ENCODE measurements at regions not wholly inside any gene's neighbourhood (a gene's known extent, or its start where the extent isn't known, plus 50 kb on each side); places are given as distances from the start of the nearest gene placed in this dataset.
"Not testable (repeated sequence)": the region's sequence is repeated elsewhere in the genome, so short reads cannot be mapped to it uniquely, and the experiment has no call there.

- no peak for DNase-seq
These were observed 421.9 kb upstream of the ADAMTS5 start for GRCh38 chr21:27388825-27389224.

- DNase-seq: no peak
These were observed 415.5 kb upstream of the ADAMTS5 start for GRCh38 chr21:27382404-27382803.

DNA sequence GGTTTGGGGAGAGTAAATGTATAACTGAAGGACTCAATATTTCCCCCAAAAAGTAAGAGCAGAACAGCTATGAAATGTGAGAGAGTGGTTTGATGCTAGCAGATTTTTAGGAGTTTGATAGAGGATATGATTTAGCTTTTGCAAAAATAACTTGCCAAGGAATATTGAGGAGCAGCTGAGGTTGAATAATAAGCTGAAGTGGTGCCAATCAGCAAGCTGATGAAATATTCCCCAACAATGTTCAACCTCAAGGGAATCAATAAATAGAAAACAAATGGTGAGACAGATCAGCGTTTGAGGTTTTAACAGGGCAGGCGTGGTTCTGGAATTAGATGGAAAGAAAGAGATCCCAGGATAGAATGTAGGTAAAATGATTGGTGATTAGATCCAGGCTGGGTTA is 413.4 kb upstream of the ADAMTS5 start:
- no peak for DNase-seq

GRCh38 chr21:27379354-27379753 is 412.5 kb upstream of the ADAMTS5 start:
- DNase-seq: no peak

DNA sequence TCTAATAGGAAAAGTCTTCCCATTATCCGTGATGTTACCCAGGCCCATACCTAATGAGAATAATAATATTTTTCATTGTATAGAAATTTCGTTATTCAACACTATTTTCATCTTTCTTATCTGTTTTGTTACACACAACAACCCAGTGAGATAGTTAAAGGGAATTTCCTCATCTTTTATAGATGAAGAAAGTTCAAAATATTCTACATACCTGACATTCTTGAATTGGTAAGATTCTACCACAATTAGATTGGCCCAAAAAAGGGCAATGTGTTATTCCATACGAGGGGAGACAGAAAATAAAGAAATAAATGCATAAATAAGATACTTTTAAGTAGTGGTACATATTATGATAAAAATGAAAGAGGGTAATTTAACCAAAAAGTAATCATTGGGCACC is 405.5 kb upstream of the ADAMTS5 start:
- DNase-seq: no peak

DNA sequence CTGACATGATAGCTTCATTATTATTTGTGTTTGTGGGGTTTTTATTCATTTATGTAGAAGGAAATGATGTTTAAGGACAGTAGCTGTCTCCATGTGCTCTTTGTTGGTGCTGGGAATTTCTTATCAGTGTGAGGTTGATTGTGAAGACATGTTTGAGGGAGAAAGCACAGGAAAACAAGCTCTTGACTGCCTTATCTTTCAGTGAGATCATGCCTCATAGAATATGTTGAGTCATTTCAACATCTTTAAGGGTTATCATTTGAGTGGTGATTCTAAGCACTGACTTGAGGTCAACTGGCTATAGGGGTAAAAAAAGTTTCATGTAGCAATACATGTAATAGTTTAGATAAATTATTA is 405.1 kb upstream of the ADAMTS5 start:
- no peak for DNase-seq

DNA sequence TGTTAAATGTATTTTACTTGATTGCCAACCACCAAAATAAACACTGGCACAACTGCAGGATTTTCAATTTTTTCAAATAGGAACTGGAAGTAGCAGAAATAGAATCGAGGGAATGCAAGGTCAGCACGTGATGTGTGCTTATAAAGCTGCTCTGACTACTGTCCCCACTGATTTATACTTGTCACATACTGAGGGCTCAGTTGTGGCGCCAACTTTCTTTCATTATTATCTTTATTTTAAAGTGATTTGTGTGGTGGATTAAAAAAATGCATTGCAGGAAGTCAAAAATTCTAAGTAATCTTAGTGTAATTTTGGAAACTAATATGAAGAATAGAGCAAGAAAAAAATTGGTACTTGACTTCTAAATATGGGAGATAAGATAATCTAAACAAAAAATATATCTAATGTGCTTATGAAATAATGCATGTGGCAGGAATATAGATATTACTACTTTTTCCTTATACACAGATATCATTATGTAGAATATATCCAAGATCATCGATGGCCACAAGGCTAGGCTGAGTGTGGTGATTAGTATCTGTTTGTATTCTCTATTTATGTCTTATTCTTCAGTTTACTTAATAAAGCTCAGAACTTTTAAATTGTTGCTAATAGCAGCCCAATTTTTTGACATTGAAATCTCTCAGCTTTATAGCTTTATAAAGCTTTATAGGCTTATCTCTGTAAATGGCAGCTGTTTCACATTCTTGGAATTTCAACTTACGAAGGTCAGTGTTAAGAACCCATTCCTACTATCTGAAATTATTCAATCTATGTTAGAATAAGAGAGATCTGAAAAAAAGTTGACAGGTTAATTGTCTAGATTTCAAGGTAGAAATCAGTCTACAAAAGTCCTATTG is 404.5 kb upstream of the ADAMTS5 start:
- DNase-seq: no peak

- DNase-seq: no peak
These were observed 403.2 kb upstream of the ADAMTS5 start for GRCh38 chr21:27369978-27370571.

GRCh38 chr21:27369234-27369633 is 402.3 kb upstream of the ADAMTS5 start:
- DNase-seq: no peak

- no peak for DNase-seq
These were observed 399.9 kb upstream of the ADAMTS5 start for GRCh38 chr21:27366646-27367235.

DNA sequence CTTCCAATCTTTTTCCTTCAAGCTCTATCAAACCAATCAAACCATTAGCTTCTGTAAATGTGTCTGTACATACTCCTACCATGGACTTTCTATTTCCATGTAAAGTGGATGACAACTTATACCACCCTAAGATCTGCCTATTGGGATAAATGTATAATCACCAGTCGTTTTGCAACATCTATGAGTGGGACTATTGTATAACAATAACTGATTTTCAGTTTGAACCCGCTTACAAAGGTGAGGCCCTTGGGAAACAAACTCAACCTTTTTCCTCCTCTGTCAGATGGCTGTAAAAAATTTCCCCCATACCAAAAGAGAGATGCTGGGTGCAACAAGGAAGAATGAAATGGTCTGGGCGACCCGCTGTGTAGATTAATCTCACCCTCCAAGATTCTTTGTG is 399.1 kb upstream of the ADAMTS5 start:
- DNase-seq: no peak

DNA sequence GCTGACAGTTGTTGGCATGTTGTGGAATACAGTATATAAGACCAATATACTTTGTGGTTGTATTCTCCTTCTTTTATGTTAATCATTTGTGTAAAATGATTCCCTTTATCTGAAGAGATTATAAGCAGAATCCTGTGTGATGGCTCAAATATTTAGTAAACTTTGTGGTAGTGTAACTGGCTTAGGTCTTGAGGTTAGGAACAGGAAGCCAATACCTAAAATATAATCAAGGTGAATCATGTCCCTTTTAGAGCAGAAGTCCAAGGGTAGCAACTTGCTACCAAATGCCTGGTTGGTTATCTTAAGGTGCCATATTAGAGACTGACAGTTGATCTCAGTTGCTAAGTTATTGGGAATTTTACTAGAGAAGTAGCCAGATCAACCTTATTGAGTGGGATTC is 398.5 kb upstream of the ADAMTS5 start:
- DNase-seq: no peak

DNA sequence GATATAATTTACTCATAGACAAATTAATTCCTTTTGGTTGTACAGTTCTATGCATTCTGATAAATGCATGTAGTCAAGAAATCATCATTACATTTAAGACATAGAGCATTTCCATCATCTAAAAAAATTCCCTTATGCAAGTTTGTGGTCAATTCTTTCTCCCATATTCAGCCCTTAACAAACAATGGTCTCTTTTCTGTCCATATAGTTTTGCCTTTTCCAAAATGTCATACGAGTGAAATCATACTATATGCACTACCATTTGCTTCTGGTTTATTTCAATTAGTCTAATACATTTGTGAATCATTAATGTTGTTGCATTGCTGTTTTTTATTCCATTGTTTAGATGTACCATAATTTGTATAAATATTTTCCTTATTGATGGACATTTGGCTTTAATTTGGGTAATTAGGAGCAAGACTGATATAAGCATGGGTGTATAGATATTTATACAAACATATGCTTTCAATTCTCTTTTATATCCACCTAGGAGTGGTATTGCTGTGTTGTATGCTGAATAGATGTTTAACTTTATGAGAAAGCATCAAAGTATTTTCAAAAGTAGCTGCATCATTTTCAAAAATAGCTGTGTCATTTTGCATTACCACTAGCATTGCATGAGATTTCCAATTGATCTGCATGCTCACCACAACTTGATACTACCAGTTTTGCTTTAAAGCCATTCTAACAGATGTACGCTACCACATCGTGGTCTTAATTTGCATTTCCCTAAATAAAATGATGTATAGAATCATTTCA is 397.0 kb upstream of the ADAMTS5 start:
- no peak for DNase-seq

- peak in 1 of 2 experiments; percentile 32 for DNase-seq
These were observed 395.4 kb upstream of the ADAMTS5 start for GRCh38 chr21:27362249-27362648.

DNA sequence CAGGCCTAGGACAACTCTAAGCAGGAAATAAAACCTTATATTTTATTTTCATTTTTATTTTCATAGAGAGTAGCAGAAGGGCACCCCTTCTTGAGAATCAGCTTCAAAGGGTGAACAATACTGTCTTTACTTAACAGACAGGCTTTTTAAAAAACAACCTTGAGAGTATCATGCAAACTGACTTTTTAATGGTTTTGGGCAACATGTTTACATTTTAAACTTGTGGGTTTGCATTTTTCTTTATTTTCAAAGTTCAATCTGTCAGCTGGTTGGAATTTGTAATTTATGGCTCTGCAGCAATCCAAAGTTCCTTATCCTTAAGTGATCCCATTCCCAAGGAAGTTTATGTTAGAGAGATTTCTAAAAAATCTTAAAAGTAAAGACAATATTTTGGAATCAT is 392.3 kb upstream of the ADAMTS5 start:
- DNase-seq: no peak

DNA sequence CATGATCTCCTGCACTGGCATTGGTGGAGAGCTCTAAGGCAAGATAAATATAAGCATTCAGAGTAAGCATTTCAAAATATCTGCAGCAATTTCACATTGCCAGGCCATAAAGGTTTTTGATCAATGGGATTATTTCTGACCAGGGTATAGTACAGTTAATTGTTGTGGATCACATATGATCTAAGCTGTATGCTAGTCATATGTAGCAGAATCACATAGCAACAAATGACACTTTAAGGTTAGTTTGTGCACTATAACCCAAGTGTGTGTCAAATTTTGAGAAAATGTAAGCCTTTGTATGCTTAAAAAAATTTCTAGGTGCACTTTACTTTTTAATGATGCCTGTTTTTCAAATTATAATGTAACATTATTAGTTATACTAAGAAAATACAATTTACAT is 386.0 kb upstream of the ADAMTS5 start:
- DNase-seq: no peak

GRCh38 chr21:27346041-27346448 is 379.2 kb upstream of the ADAMTS5 start:
- DNase-seq: no peak

- peak in 1 of 2 experiments; percentile 31 for DNase-seq
These were observed 373.0 kb upstream of the ADAMTS5 start for GRCh38 chr21:27339902-27340301.

DNA sequence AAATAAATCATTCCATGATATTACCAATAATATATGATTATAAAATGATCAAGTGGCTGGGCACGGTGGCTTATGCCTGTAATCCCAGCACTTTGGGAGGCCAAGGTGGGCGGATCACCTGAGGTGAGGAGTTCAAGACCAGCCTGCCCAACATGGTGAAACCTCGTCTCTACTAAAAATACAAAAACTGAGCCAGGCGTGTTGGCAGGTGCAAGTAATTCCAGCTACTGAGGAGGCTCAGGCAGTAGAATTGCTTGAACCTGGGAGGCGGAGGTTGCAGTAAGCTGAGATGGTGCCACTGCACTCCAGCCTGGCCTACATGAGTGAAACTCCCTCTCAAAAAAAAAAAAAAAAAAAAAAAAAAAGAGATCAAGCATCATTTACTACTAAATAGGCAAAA is 371.1 kb upstream of the ADAMTS5 start:
- DNase-seq: not testable (repeated sequence)

- no peak for DNase-seq
These were observed 366.2 kb upstream of the ADAMTS5 start for GRCh38 chr21:27333096-27333495.

DNA sequence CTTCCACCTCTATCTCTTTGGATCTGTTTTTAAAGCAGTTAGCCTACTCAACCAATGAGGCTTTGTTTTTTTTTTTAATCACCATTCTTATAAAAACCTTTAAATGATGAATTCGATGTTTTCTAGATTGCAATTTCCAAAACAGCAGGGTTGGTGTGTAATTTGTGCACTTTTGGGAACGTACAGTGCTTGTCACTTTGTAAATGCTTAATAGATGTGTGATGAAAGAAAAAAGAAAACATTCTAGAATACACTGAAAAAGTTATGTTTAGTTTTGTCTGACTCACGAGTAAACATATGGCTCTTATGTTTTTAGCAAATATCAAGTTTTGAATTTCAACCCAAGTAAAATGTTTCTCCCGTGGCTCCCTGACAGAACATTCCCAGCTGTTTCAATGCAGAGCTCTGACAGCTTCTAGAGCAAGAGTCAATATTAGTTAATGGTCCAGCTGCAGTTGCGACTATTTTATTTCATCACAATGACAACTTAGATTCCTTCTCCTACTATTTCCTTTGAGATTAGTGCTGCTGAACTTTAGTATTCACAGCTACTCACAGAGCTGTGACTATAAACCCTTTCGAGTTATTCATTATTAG is 362.5 kb upstream of the ADAMTS5 start:
- DNase-seq: no peak

DNA sequence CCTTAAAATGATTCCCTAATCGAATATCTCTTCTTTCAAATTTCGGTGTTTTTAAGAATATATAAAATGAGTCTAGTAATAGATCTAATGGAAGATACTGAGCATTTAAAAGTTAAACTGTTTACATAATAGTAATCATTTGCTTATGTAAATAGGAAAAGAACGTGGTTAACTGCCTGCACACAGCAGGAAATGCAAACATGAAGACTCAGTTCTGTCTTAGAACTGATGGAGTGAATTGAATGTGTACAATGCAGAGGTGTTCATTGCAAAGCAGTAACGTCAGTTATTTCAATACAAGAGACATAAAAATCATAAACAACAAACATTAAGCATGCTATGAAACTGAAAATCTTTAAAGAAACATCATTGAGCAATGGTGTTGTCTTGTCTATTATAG is 359.4 kb upstream of the ADAMTS5 start:
- no peak for DNase-seq

DNA sequence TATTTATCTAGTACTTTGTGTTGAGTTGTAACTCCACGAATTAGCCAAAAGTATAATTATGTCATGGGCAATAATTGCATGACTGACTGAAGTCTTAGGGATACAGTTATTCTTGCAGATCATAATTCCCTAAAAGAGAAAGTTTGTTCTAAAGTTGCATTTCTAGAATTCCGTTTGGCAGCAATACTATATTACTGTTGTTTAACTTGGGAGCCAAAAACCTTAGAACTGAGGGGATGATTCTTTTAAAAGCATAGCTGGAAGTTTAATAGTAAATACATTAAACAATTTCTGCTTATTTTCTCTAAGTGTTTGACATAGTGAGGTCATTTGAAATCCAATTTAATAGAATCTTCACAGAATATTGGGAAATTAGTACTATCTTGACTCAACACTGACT is 356.4 kb upstream of the ADAMTS5 start:
- DNase-seq: no peak

All from NCI-H524 (cell line).